HG03064 (cell line): ENCODE measurements at regions not wholly inside any gene's neighbourhood (a gene's known extent, or its start where the extent isn't known, plus 50 kb on each side); places are given as distances from the start of the nearest gene placed in this dataset.

Experiments
- ATAC-seq: cut with Tn5 transposase; IDR thresholded peaks from one replicate; pipeline ENCODE4 v1.9.1; 2021; ENCODE audit warnings: low read depth; ENCODE audit not compliant: unreplicated experiment

DNA sequence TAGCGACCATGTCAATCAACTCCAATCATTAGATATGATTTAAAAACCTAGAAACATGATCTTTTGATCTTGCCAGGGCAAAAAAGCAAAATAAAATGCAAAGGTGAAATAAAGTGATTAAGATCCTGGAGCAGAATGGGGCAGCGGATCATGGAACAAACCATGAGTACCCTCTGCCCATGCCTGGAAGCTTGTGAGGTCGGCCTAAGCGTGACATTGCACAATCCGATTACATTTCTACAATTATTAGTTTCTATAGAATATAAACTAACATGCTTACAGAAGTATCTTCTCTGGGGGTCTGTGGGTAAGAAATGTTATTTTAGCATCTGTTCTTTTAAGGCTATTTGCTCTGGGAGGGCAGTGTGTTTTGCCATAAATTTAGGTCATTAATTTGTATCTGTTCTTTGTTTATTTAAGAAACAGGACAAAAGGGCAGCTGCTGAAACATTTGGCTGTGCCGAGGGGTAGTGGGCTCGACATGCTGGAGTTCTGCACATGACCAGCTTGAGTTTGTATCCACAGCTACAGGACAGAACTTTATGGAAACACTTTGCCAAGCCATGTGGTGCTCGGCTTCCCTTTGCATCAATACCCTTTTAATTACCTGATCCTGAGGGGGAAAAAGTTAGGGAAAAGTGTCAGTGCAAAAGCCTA lies 55.9 kb downstream of the ZBTB18 start:
- ATAC-seq = no peak

GRCh38 chr1:244111027-244111426 lies 59.9 kb downstream of the ZBTB18 start:
- no peak for ATAC-seq

GRCh38 chr1:244112041-244112440 lies 61.0 kb downstream of the ZBTB18 start:
- no peak for ATAC-seq

DNA sequence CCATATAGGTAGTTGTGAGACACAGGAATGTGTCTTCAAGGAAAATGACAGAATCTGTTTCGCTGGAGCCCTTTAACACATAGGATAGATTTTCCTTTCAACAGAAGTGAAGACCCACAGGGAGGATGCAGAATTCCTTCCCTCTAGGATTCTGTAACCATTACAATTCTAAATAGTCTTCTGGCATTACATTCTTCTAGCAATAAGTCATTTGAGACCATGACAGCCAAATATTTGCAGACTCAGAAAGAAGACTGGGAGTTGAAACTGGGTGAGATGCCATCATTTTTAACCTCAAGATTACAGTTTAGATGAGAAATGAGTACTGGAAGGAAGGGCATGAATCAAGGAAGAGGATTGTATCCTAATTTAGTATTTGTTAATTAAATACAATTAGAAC lies 61.6 kb downstream of the ZBTB18 start:
- ATAC-seq = no peak

- no peak for ATAC-seq
Observed at GRCh38 chr1:244113532-244114320, 62.6 kb downstream of the ZBTB18 start.

- no peak for ATAC-seq
Observed at GRCh38 chr1:244114892-244115291, 63.8 kb downstream of the ZBTB18 start.

- no peak for ATAC-seq
Observed at GRCh38 chr1:244116946-244117345, 65.9 kb downstream of the ZBTB18 start.

GRCh38 chr1:244118109-244118761 lies 67.2 kb downstream of the ZBTB18 start:
- no peak for ATAC-seq

DNA sequence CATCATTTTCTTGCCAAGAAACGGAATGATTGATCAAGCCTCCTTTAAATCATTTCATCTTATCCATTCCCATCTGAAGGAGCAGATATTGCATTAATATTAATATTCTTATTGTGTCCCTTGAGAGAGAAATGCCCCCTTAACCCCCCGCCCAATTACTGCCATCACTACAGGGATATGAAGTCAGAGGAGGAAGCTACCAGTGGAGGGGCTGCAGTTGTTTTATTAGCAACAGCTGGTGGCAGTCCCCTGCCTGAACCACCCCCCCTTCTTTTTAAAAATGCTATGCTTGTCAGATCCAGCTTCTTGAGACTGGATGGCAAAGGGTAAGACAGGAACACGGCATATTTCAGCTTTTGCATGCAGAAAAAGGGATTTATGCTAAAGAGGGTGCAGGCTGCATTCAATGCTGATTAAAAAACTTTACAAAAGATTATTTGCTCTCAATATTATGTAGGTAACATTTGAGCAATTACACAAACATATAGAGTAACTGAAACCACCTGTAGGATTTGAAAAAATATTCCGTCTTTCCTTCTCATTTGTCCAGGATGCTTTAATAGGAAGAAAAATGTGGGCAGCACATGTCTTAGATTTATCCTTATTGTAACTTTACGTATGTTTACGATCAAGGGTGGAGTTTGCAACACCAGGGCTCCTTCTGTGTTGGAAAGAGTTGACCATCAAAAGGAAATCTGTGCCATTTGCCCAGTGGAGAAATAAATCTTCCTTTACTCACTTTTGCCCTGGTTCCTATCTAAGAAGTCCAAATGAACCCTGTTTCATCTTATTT lies 77.7 kb downstream of the ZBTB18 start:
- ATAC-seq = no peak

- ATAC-seq = no peak
Observed at GRCh38 chr1:244137276-244137675, 86.2 kb downstream of the ZBTB18 start.

GRCh38 chr1:244137725-244138124 lies 86.6 kb downstream of the ZBTB18 start:
- no peak for ATAC-seq

DNA sequence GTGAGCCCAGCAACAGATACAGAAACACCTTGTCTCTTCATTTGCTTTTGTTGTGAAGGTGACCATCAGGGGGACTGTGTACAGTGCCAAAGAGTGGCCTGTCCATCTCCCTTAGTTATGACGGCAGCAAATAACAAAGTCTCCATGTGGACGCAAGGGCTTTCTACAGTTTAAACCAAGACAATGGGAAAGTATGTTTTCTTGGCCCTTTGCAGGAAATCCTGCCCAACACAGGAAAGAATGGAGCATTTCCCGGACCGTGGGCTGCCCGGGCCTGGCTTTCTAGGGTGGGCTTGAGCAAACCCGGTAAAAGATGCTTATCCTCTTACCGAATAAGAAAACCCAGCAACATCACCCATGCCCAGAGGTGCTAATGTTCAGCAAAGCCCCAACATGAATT lies 87.3 kb downstream of the ZBTB18 start:
- no peak for ATAC-seq

- no peak for ATAC-seq
Observed at GRCh38 chr1:244139655-244140054, 88.6 kb downstream of the ZBTB18 start.

GRCh38 chr1:244140420-244140819 lies 89.3 kb downstream of the ZBTB18 start:
- ATAC-seq = no peak

DNA sequence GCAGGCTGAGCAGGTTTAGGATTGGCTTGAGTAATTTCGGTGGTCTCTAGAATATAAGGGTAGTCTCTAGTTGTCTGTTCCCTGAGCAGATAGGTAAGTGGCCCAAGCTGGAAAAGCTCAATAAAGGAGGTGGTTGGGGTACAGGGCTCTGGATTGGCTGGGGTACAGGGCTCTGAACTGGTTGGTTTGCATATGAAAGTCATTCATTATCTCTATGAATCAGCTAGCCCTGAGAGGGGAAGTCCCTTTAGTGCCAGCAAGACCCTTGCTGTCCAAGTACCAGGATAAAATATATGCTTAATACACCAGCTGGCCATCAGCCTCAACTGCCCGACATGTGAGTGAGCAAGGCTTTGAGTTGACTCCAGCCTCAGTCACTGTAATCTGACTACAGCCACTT lies 93.0 kb downstream of the ZBTB18 start:
- ATAC-seq = no peak

- ATAC-seq = no peak
Observed at GRCh38 chr1:244150071-244150470, 99.0 kb downstream of the ZBTB18 start.

- ATAC-seq = no peak
Observed at GRCh38 chr1:244150665-244151064, 99.6 kb downstream of the ZBTB18 start.

DNA sequence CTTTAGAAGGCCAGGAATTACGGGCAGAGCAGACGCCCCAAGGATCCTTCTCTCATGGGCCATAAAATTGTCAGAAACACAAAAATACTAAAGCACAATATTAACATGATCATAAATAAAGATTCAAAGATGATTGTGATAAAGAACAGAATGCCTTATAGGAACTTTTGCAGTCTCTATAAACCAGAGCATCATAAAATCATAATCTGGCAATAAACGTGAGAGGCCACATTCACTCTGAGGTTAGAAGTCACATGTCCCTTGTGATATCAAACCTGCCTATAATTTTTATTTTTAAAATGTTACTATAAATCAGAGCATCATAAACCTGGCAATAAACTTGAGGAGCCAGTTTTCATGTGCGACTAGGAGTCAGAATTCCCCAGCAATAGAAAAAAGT lies 100.5 kb downstream of the ZBTB18 start:
- ATAC-seq = no peak

GRCh38 chr1:244154508-244154871 lies 103.4 kb downstream of the ZBTB18 start:
- ATAC-seq = no peak

GRCh38 chr1:244154872-244155531 lies 103.9 kb downstream of the ZBTB18 start:
- ATAC-seq = no peak
